HEK293 (cell line): ENCODE measurements at regions not wholly inside any gene's neighbourhood (a gene's known extent, or its start where the extent isn't known, plus 50 kb on each side); places are given as distances from the start of the nearest gene placed in this dataset.

Experiments
- CTCF ChIA-PET: fragments of 350-600 bp; formaldehyde crosslinking; extraction: SDS; loops from one replicate; lab custom pipeline; 2021; ENCODE audit warnings: antibody characterized with exemption; lab: Yijun Ruan, JAX
- POLR2A ChIA-PET: fragments of 300-600 bp; formaldehyde crosslinking; extraction: SDS; loops from one replicate; lab custom pipeline; 2020; ENCODE audit warnings: antibody characterized with exemption, inconsistent platforms; lab: Yijun Ruan, JAX
- H3K27ac ChIP-seq: fragments of 200-500 bp; sonication (Bioruptor generic); 2 replicates; pipeline ENCODE4 v1.5.1; 2014; ENCODE audit warnings: low read depth, low read length, control low read depth, inconsistent platforms; ENCODE audit errors: extremely low read depth
- H3K36me3 ChIP-seq, 2 experiments: fragments of 200-500 bp in 1 of 2; sonication (Bioruptor generic) in 1 of 2; 1 replicate in 1 of 2; 2 replicates in 1 of 2; pipeline ENCODE4 v1.5.1; 2014 to 2017; ENCODE audit warnings: inconsistent platforms in 2 of 2, low read length in 2 of 2; ENCODE audit not compliant: control insufficient read depth in 2 of 2, insufficient read depth in 1 of 2
- H3K4me1 ChIP-seq: fragments of 200-500 bp; sonication (Bioruptor generic); 2 replicates; pipeline ENCODE4 v1.5.1; 2014; ENCODE audit warnings: mild to moderate bottlenecking, low read length, inconsistent platforms; ENCODE audit not compliant: control insufficient read depth, insufficient read depth
- H3K4me3 ChIP-seq: 2 replicates; pipeline ENCODE4 v1.5.1; 2011; ENCODE audit warnings: low read depth, mild to moderate bottlenecking, control low read depth, low read length, moderate library complexity
- H3K9me3 ChIP-seq: fragments of 200-500 bp; sonication (Bioruptor generic); 2 replicates; pipeline ENCODE4 v1.5.1; 2014; ENCODE audit warnings: low read depth, low read length, inconsistent platforms; ENCODE audit not compliant: control insufficient read depth, insufficient read depth
- HIC1 ChIP-seq: fragments of 450-650 bp; formaldehyde crosslinking; IDR thresholded peaks from 2 replicates; pipeline ENCODE4 v1.5.1; 2016; ENCODE audit warnings: missing biosample characterization, missing genetic modification characterization
- RBAK ChIP-seq: fragments of 450-650 bp; formaldehyde crosslinking; IDR thresholded peaks from 2 replicates; pipeline ENCODE4 v1.5.1; 2016; ENCODE audit warnings: missing biosample characterization, missing genetic modification characterization
- REPIN1 ChIP-seq: fragments of 450-650 bp; formaldehyde crosslinking; IDR thresholded peaks from 2 replicates; pipeline ENCODE4 v1.5.1; 2017; ENCODE audit warnings: missing biosample characterization, missing genetic modification characterization, low read depth
- ZFP41 ChIP-seq: fragments of 450-650 bp; formaldehyde crosslinking; IDR thresholded peaks from 2 replicates; pipeline ENCODE4 v1.5.1; 2016; ENCODE audit warnings: missing biosample characterization, missing genetic modification characterization, borderline replicate concordance
- ZNF112 ChIP-seq: fragments of 450-650 bp; formaldehyde crosslinking; IDR thresholded peaks from 2 replicates; pipeline ENCODE4 v1.5.0; 2017; ENCODE audit warnings: missing biosample characterization, missing genetic modification characterization
- ZNF175 ChIP-seq: fragments of 450-650 bp; formaldehyde crosslinking; IDR thresholded peaks from 2 replicates; pipeline ENCODE4 v1.5.1; 2016; ENCODE audit warnings: missing biosample characterization, missing genetic modification characterization
- ZNF211 ChIP-seq: fragments of 450-650 bp; formaldehyde crosslinking; IDR thresholded peaks from 2 replicates; pipeline ENCODE4 v1.5.1; 2016; ENCODE audit warnings: low read depth, missing biosample characterization, missing genetic modification characterization
- ZNF302 ChIP-seq: fragments of 450-650 bp; formaldehyde crosslinking; IDR thresholded peaks from 2 replicates; pipeline ENCODE4 v1.5.1; 2016; ENCODE audit warnings: missing biosample characterization, missing genetic modification characterization, low read depth
- ZNF426 ChIP-seq: fragments of 450-650 bp; formaldehyde crosslinking; IDR thresholded peaks from 2 replicates; pipeline ENCODE4 v1.5.1; 2017; ENCODE audit warnings: missing biosample characterization, missing genetic modification characterization, mild to moderate bottlenecking, inconsistent platforms, moderate library complexity
- ZNF518A ChIP-seq: fragments of 450-650 bp; formaldehyde crosslinking; conservative IDR thresholded peaks from 2 replicates; pipeline ENCODE4 v1.5.1; 2016; ENCODE audit warnings: low read depth, missing biosample characterization, missing genetic modification characterization
- ZNF548 ChIP-seq: fragments of 450-650 bp; formaldehyde crosslinking; IDR thresholded peaks from 2 replicates; pipeline ENCODE4 v1.5.1; 2016; ENCODE audit warnings: missing biosample characterization, missing genetic modification characterization
- ZNF658 ChIP-seq: fragments of 450-650 bp; formaldehyde crosslinking; IDR thresholded peaks from 2 replicates; pipeline ENCODE4; 2016; ENCODE audit warnings: missing biosample characterization, missing genetic modification characterization
- ZNF704 ChIP-seq: fragments of 450-650 bp; formaldehyde crosslinking; IDR thresholded peaks from 2 replicates; pipeline ENCODE4 v1.5.1; 2016; ENCODE audit warnings: missing biosample characterization, missing genetic modification characterization
- ZNF791 ChIP-seq: fragments of 450-650 bp; formaldehyde crosslinking; IDR thresholded peaks from 2 replicates; pipeline ENCODE4 v1.5.1; 2016; ENCODE audit warnings: missing biosample characterization, missing genetic modification characterization
- ZSCAN30 ChIP-seq: fragments of 450-650 bp; IDR thresholded peaks from 2 replicates; pipeline ENCODE4 v1.5.1; 2018; ENCODE audit warnings: missing biosample characterization, mild to moderate bottlenecking, missing genetic modification characterization, moderate library complexity
- TF ChIP-seq, protein P1 (sequence below): fragments of 450-650 bp; formaldehyde crosslinking; IDR thresholded peaks from 2 replicates; pipeline ENCODE4 v1.5.1; 2017; ENCODE audit warnings: missing biosample characterization, missing genetic modification characterization

DNA sequence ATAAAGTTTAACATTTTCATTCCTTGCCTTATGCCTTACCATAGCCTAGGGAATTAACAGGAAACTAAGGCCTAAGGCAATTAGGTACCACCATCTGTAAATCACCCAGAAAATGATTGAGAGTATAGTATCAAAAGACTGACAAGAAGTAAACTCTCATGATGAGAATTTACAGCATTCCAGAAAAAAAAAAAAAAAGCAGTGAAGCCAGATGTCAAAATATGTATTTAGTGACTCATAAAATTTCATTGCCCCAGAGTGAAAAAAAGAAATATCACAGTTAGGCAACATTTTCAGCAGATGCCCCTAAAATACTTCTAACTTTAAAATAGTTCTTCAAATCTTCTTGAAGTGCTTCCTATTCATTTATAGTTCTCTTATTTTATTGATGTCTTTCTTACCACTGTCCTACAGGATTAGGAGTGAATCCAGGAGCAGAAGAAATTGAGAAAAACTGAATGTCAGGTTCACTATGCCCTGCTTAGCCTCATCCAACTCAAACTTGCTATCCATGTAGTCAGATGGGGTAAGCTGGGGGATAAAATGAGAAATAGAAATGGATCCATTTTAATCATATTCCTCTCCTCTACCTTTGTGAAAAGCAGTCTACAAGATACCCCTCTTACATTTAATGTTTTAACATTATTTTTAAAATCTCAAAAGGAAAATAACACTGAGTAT, 57.3 kb upstream of the TANK start:
- no peaks in the 10 kb centered on the region for H3K9me3 ChIP-seq
- POLR2A ChIA-PET: no interaction called here
- no peak overlapping the region for H3K4me3 ChIP-seq
- TF ChIP-seq ZNF658 (no peak), ZNF791 (tag by site-specific recombination) (no peak), ZNF426 (no peak), ZNF112 (no peak), ZNF211 (tag by site-specific recombination) (no peak), ZFP41 (tag by site-specific recombination) (no peak), ZSCAN30 (tag by site-specific recombination) (no peak), ZNF548 (tag by site-specific recombination) (no peak), ZNF704 (tag by site-specific recombination) (no peak)
- TF ChIP-seq, protein P1, sequence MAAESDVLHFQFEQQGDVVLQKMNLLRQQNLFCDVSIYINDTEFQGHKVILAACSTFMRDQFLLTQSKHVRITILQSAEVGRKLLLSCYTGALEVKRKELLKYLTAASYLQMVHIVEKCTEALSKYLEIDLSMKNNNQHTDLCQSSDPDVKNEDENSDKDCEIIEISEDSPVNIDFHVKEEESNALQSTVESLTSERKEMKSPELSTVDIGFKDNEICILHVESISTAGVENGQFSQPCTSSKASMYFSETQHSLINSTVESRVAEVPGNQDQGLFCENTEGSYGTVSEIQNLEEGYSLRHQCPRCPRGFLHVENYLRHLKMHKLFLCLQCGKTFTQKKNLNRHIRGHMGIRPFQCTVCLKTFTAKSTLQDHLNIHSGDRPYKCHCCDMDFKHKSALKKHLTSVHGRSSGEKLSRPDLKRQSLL (tag by site-specific recombination): no peak
- TF ChIP-seq, all 188 proteins: peak for 0
- no peaks in the 10 kb centered on the region for H3K4me1 ChIP-seq
- CTCF ChIA-PET: no interaction called here
- H3K36me3 ChIP-seq: no peaks in the 10 kb centered on the region
- H3K27ac ChIP-seq: no peak overlapping the region

DNA sequence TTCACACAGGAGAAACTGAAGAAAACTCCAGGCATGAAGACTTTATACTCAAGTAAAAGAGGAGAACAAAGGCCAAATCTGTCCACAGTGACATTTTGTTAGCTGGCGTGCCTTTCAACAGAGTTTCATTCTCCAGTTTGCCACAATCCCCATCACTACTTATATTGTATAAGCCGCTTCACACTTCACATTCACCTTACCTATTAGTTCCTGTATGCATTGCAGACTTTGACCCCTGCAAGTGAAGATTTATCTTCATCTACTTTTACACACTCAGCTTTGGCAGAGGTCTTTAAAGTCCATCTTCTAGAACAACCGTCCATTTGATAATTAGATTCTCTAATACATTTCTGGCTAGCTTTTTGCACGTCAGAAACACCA, 56.8 kb upstream of the TANK start:
- H3K9me3 ChIP-seq: no peaks in the 10 kb centered on the region
- TF ChIP-seq ZNF175 (tag by site-specific recombination) (no peak), REPIN1 (tag by site-specific recombination) (no peak), HIC1 (tag by site-specific recombination) (no peak), ZNF302 (tag by site-specific recombination) (no peak), RBAK (tag by site-specific recombination) (no peak)
- TF ChIP-seq, protein P1 (tag by site-specific recombination): no peak
- H3K4me3 ChIP-seq: no peak overlapping the region
- ChIA-PET CTCF (no interaction called here), POLR2A (no interaction called here)
- H3K36me3 ChIP-seq: no peaks in the 10 kb centered on the region
- H3K4me1 ChIP-seq: no peaks in the 10 kb centered on the region
- H3K27ac ChIP-seq: no peak overlapping the region

GRCh38 chr2:161104054-161104553, 56.1 kb upstream of the TANK start:
- no peak overlapping the region for H3K4me3 ChIP-seq
- POLR2A ChIA-PET: interaction anchor here (0.5 kb wide), 1 partner anchor 1489 kb away, joined by 3 read pairs; no protein-coding TSS in a partner anchor
- CTCF ChIA-PET: no interaction called here
- H3K36me3 ChIP-seq: no peaks in the 10 kb centered on the region
- H3K9me3 ChIP-seq: no peaks in the 10 kb centered on the region
- H3K27ac ChIP-seq: no peak overlapping the region
- no peaks in the 10 kb centered on the region for H3K4me1 ChIP-seq
- no peak for TF ChIP-seq HIC1 (tag by site-specific recombination)
- no peak for TF ChIP-seq ZNF518A (tag by site-specific recombination)
